A204.1 (cell line): ENCODE measurements at regions not wholly inside any gene's neighbourhood (a gene's known extent, or its start where the extent isn't known, plus 50 kb on each side); places are given as distances from the start of the nearest gene placed in this dataset.
"Not testable (repeated sequence)": the region's sequence is repeated elsewhere in the genome, so short reads cannot be mapped to it uniquely, and the experiment has no call there.

Experiments
- FAIRE-seq: peaks from 2 replicates; lab custom pipeline; 2012; peaks lifted over from hg19 to GRCh38; lab: Jason Lieb, UNC

DNA sequence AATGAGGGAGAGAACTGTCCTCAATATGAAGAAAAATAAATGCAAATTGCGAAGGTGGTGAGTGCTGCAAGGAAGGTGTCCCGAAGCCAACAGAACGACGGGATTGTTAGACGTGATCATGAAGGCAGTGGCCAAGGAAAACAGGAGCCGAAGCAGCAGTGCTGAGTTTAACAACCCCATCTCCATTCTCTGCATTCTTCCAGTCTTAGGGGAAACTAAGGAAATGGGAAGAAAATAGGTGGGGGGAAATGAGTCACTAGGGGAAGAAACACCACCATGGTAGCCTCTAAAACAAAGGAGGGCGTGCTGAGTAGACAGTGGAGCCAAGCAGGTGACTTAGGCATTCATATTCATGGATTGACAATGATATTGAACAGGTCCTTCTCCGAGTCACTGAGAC is 192.2 kb upstream of the AKR1E2 start:
- FAIRE-seq, result no peak

DNA sequence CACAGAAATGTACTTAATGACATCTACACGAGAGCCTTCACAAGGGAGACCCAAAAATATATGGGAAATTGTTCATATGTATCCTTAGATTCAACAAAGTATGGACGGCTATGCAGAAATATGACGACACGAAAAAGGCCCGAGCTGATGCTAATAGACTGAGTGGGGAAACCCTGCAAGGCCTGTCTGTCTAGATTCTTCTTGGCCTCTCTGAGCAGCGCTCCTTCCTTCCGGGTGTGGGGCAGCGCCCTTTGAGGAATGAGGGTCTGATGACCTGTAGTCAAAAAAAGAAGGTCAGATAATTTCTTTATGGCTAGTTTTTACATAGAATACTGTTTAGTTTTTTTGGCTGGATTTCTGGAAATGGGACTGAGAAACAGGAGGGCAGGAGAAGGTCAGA is 192.8 kb upstream of the AKR1E2 start:
- FAIRE-seq, result no peak

DNA sequence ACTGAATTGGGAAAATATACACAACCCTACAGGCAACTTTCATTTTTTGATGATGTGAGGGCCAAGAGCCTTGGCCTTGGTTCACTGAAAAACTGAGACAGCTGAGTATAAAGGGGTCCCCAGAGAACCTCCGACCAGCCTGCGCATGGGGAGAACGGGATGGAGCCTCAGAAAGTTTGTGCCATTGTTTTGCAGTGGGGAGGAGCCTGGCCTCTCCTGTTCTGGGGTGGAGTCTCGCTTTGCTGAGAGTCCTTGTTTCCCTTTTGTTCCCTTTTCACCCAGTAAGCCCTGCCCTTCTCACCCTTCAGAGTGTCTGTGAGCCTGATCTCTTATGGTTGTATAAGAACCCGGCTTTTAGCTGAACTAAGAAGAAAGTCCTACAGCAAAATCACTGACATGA is 193.2 kb upstream of the AKR1E2 start:
- FAIRE-seq, result no peak

DNA sequence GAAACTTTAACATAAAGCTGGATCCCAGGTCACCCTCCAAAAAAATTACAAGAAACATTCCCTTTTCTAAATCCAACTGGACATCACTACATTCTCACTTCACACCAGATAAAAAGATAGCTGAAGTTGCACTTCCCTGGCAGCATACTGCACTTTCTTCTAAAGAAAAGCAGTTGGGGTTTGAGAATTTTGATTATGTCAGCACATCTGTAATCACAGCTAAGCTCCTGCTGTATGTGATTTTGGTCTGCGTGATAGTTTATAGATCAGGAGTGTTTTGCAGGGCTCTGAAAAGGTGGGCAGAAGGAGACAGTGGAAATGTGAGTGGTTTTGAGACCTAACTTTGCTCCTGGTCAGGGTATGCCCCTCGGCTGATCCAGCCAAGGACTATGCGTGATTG is 199.1 kb upstream of the AKR1E2 start:
- FAIRE-seq, result no peak

DNA sequence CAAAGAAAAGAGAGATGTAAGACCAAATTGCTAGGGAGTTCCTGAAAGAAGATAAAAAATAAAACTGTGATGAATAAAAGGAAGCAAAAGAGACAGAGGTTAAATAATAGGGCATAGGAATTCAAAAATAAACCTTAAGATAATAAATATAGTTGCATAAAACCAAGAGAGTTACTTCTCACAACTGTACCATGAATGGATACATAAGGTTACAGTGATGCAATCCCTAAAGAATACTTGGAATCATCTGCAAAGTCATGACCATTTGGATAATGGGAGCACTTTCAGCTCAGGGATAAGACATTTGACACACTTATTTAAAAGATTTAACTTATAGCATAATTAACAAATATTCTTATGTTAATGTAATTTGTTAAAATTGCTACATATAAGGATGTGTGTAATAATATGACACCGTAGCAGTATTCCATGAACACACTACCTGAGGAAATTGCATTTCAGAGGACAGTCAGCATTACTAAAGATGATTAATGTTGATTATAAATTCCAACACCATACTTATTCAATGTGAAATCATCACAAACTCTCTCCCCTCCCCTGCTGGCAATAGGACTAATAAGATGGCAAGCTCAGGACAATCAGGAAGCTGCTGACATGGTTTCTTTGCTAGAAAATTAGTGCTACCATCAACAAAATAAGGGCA is 202.1 kb upstream of the AKR1E2 start:
- FAIRE-seq, result no peak

DNA sequence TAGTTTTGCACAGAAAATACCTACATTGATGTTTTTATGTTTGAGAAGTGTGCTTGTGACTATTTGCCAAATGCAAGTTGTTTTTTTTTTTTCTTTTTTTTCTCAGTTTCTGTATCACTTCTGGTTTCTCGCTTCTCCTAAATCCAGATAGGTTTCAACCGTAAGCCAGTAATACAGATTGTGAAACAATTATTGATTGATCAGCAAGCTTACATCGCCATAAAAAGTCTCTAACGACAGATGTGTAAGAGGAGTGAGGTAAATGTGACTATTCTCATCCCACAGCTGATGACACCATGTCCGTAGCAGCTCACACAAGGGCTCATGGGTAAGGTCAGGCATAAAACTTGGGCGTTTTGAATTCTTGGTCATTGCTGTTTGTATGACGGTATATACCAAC is 202.8 kb upstream of the AKR1E2 start:
- FAIRE-seq, result no peak

DNA sequence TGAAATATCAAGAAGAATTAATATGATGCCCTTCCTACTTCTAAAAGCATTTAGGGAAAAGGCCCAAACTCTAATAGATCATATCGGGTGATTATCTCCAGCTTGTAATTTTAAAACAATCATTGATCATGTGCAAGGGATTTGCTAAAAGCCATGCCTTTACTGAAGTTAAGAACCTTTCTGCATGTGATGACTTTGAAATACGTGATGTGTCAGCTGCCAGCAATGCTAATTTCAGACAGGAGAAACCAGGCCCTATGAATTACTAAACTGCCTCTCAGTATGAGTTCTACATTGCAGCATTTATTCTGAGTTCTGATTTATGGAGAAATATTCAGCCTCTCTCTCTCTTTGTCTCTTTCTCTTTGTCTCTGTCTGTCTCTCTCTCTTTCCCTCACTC is 203.6 kb upstream of the AKR1E2 start:
- FAIRE-seq, result no peak

DNA sequence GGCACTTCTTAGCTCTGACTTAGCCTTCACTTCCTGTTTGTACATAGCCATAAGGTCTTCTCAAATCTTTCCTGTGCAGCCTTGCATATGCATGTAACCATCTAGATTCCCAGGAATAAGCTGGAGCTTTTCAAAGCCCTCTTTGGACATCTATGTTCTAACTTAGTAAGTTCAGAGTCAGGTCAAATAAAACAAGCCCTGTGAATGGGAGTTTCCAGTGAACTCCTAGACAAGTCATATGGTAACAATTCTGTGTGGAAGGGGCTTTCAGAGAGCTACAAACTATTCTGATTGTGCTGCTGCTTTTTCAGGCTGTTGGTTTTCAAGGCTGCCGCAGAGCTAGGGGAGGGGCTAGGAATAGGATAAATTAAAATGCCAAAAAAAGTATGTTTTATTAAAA is 208.4 kb upstream of the AKR1E2 start:
- FAIRE-seq, result no peak

DNA sequence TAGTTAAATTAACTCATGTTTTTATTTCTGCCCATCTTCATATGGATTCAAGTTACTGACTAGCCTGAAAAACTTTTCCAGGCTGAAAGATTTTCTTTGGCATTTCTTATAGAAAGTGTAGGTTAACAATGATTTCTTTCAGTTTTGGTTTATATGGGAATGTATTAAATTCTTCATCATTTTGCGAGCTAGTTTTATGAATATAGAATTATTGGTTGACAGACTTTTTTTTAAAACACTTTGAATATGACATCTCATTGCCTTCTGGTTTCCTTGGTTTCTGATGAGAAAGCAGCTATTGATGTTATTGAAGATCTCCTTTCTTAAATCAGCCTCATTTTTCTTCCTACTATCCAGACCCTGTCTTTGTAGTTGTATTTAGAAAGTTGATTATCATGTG is 211.0 kb upstream of the AKR1E2 start:
- FAIRE-seq, result no peak

DNA sequence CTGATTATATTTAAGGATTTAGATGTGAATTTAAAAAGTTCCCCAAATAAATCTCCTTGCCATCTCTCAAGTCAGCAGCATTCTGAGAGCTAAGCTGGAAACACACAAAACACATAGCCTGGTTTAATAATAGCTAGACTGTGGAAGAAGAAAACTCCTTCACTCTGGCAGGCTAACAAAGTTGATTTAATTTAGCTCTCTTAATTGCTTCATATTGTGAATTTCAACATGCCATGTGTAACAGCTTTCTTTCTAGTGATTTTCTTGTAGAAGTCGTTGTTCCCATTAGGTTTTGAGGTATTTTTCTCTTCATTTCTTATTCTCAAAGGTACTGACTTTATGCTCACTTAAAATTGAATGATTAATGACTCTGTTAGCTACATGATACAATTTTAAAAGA is 216.8 kb upstream of the AKR1E2 start:
- no peak for FAIRE-seq

DNA sequence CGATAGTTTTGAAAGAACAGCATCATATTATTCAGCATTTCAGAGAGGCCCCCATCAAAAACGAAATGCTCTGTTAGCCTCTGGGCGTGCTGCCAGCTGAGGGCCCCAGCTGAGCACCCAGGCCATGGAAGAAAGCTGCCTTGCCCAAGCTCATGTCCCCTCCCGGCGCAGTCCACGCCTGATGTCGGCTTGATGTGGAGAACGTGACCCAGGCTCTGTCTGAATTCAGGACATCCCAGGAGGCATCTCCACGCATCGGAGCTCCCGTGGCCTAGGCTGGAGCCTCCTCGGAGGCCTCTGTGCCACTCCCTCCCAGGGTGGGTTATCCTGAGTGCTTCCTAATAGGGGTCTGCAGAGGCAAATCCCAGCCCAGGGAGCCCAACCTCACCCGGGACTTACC is 218.3 kb upstream of the AKR1E2 start:
- FAIRE-seq, result no peak

DNA sequence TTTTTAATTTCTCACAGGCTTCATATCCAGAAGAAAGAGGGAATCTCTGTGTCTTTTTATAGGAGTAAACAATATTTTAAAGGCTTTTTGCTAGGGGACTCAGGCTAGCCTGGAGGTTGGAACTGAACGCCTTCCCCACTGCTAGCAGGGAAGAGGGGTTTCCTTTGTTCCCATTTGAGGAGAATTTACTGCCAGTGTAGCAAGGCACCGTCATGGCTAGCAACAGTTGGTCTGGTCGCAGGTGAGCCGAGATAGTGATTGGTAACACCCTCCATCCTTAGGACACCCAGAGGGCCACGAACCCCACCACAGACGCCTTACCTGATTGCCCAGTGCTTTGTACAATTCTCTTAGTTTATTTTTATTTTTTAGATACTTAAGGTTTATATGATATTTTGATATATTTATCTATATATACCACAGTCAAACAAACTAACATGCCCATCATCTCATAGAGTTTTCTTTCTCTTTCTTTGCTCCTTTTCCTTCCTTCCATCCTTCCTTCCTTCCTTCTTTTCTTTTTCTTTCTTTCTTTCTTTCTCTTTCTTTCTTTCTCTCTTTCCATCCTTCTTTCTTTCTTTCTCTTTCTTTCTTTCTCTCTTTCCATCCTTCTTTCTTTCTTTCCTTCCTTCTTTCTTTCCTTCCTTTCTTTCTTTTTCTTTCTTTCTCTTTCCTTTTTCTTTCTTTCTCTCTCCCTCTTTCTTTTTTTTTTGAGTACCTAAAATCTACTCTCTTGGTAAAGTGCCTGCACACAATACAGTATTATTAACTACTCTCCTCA is 219.0 kb upstream of the AKR1E2 start:
- no peak for FAIRE-seq

DNA sequence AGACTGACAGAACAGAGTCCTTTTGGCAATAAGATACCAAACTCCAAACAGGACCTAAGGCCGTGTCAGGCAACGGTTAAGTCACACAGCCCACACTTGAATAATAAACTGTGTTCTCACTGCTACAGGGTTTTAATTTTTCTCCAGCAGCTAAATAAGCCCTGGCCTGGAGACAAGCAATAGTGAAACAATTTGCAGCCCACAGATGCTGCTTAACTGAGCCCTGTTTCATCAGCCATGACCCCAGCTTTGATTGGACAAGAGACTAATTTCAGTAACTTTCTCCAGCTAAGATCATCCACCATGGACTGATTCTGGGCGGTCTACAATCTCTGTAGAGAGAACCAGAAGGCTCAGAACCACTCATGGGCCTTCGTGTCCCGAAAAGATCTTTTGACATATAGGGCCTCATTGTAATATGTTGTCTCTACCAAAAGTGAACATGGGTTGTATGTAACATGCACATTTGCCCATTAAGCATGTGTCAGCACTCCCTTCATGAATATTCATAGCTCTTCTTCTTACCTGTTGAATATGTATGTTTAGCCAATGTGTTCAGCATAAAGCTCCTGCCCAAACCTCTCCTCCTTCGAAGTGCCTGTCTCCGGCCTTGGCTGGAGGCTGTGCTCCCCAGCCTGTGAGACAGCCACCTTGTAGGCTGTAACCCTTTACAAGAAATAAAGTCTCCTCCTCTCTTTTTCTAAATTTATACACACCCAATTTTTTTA is 223.1 kb upstream of the AKR1E2 start:
- no peak for FAIRE-seq

DNA sequence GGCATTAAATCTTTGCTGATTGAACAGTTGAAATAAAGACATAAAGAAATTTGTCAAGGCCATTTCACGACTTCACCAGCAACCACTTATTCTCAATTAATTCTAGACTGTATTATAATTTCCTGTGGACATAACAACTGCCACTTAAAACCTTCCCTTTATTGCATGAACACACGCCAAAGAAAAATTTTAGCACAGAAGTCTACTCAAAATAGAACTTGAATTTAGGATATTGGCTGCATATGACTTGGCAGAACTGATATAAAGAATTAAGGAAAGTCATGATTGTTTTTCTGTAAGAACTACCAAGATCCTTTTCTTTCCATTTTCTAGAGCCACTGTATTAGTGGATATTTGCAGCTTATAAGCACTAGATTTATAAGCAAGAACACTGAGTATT is 226.5 kb upstream of the AKR1E2 start:
- no peak for FAIRE-seq

DNA sequence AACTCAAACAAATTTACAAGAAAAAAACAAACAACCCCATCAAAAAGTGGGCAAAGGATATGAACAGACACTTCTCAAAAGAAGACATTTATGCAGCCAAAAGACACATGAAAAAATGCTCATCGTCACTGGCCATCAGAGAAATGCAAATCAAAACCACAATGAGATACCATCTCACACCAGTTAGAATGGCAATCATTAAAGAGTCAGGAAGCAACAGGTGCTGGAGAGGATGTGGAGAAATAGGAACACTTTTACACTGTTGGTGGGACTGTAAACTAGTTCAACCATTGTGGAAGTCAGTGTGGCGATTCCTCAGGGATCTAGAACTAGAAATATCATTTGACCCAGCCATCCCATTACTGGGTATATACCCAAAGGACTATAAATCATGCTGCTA is 228.1 kb upstream of the AKR1E2 start:
- FAIRE-seq, result not testable (repeated sequence)

DNA sequence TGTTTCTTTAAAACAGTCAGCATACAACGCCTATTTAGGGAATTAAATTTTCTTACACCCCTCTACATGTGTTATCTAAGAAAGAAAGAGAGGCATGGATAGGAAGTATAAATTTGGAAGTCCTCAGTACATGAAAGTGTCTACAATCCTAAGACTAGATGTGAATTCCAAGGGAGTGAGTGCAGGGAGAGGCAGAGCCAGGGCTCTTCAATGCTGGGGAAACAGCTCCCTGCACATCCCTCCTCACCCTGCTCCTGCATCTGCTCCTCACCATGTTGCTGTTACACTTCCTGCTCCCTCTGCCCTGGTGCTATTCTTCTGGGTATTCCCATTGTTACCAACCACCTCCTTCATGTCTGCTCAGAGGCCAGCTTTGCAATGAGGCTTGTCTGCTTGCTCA is 229.1 kb upstream of the AKR1E2 start:
- no peak for FAIRE-seq

DNA sequence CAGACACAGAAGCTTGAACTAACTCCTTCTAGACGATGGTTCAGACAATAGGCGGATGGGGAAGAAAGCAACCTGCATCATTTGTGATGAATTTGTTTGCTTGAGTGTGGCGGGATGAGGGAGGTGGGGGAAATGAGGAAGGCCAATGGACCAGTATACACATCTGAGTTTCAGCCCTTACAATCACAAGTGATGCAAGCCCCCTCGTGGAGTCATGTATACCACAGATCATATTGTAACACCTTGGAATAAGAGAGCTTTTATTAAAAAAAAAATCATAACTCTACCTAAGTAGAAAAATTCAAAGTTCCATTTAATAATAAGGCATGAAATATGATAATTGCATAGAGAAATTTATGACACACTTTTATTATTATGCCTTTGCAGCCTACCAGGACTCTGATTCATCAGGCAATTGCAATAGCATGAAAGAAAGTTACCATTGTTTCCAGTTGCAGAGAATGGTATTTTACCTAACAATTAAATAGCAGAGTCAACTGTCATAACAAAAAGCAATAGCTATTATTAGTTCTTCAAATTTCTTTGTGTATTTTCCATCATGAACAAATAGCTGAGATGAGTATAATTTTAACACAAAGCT is 230.2 kb upstream of the AKR1E2 start:
- FAIRE-seq, result no peak

DNA sequence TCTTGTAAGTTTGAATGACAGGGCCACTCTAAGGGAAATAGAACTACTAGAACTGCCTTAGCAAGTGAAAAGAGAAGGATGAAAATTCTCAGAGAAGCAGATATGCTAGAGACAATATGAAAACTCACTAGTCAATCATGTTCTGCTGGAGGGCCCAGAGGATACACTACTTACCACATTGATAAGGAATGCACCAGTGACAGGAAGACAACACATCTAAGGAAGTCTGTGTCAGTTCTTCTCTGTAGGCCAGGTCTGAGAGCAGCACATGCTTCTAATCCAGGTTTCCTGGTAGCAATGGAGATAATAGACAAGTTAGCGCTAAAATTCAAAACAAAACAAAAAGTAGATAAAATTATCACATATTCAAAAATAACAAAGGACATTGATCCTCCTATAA is 235.2 kb upstream of the AKR1E2 start:
- FAIRE-seq, result no peak

DNA sequence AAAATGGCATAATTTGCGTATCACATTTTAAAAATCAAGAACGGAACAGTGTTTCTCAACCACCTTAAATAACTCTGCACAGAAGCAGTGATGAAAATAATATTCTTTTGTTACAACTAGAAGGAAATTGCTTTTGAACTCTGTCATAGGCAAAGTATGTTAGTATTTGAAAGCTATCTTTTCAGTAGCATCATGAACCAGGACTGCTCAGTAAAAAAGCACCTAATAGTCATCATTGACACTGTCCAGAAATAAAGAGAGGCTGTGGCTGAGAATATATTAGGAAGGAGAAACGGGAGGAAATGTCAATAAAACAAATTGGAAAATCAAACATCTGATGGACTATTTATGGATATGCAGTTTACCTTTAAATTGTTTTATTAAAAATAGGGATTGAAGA is 237.2 kb upstream of the AKR1E2 start:
- FAIRE-seq, result no peak

DNA sequence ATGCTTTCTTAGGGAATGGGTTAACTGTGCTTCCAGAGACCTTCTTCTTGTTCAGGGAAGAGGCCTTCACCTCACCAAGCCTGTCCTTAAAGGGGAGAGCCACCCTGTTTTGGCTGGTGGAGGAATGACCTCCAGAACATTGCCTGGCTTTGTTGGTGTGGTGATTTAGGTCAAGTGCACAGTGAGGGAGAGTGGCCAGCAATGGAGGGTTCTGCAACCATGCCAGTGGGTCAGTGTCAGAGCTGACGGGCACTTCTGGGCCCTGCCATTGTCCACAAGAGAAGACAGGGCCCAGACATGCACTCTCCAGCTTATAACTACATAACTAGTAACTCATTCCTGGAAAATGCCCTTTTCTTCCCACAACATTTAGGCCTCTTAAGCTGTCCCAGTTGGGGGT is 238.5 kb upstream of the AKR1E2 start:
- no peak for FAIRE-seq

DNA sequence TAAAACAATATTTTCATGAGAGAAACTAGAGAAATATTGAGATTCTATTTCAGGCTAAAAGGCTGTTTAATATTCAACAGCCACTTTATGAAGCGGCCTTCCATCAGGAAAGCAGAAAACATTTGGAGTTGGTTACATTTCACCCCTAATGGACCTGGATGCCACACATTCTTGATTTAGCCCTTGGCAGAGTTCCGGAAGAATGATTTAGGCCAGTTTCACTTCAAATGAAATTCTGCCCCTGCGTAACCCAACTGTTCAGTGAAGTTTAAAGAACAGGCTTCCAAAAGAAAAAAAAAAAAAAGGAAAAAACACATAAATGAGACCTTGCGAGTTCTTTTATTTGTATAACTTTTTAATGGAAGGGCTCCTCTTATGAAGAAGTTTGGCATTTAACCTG is 239.2 kb upstream of the AKR1E2 start:
- FAIRE-seq, result no peak

DNA sequence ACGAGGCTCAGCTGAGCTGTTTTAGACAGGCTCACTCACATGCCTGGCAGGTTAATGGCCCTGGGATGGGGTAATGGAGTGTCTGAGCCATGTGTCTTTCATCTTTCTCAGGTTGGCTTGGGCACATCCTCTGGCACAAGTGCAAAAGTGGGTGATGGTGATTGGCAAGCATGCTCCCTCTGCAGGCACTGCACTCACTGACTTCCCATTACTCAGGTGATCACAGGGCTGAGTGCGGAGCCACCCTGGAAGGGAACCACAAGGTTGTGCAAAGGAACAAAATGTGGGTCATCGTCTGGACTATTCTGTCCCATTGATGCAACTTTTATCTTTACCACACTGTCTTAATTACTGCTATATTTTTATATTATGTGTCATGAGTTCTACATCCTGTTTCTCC is 244.1 kb upstream of the AKR1E2 start:
- FAIRE-seq, result no peak

DNA sequence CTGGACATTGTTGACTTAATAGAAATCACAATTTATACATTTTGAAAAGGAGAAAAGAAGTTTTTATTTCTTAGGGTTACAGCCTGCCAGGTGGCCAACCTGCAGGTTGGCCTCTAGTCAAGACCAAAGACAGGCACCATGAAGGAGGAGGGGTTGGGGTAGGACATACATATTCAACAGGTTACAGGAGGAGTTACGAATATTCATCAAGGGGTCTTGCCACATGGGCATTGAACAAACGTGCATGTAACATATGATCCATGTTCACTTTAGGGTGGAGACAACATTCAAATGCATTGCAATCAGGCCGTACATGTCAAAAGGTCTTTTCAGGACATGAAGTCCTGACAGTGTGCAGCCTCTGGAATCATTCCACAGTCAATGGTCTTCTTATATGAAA is 246.2 kb upstream of the AKR1E2 start:
- no peak for FAIRE-seq
